ENCODE measurements at regions not wholly inside any gene's neighbourhood (a gene's known extent, or its start where the extent isn't known, plus 50 kb on each side); places are given as distances from the start of the nearest gene placed in this dataset.

DNA sequence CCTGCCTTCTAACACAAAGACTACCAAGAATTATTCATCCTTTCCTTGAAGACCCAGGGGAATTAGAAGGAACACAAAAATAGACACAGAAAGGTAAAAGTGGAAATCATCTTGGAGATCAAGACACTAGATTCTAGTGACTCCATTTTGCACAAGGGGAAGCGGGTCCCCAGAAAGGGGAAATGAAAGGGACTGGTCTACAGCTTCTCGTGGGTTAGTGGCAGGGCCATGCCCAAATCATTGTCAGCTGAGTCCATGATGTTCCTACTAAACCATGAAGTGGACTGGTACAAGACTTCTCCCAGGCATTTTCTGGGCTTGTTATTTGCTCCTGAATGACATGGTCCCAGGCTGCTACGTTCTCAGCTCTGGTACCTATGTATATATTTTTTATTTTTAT, 230.7 kb upstream of the TPRG1 start (continued):
- TF ChIP-seq, protein P1, sequence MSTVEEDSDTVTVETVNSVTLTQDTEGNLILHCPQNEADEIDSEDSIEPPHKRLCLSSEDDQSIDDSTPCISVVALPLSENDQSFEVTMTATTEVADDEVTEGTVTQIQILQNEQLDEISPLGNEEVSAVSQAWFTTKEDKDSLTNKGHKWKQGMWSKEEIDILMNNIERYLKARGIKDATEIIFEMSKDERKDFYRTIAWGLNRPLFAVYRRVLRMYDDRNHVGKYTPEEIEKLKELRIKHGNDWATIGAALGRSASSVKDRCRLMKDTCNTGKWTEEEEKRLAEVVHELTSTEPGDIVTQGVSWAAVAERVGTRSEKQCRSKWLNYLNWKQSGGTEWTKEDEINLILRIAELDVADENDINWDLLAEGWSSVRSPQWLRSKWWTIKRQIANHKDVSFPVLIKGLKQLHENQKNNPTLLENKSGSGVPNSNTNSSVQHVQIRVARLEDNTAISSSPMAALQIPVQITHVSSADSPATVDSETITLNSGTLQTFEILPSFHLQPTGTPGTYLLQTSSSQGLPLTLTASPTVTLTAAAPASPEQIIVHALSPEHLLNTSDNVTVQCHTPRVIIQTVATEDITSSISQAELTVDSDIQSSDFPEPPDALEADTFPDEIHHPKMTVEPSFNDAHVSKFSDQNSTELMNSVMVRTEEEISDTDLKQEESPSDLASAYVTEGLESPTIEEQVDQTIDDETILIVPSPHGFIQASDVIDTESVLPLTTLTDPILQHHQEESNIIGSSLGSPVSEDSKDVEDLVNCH (CRISPR knock-in tag; IDR thresholded peaks at IDR 0.05), result no peak
- no peak for TF ChIP-seq ZSCAN30 (CRISPR knock-in tag; IDR thresholded peaks at IDR 0.05)
- TF ChIP-seq MAFG (CRISPR knock-in tag; IDR thresholded peaks at IDR 0.05), result no peak
- no peak for TF ChIP-seq ZNF530 (CRISPR knock-in tag; IDR thresholded peaks at IDR 0.05; ENCODE audit: low read depth)

DNA sequence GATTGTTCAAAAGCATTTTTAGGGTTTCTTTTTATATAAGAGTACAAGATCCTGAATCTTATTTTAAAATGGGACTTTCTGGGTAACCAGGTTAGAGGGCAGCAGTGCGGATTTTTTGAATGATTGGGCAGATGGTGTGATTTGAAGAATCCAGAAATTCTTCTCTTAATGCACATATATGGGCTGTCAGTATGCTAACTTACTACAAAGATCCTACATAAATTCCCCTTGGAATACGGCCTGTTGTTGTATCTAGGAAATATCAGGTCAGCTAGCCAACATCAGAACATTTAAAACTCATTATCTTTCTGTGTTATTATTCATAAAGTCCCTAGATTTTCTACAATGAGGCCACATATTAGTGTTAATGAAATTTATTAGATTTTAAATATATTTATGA, 229.6 kb upstream of the TPRG1 start:
- intact Hi-C loops (cut with micrococcal nuclease; ENCODE audit: unreplicated experiment) (no loop called here), in situ Hi-C loops (cut with HindIII; ENCODE audit: extremely low pct_ligation_motif_present, low pct_unique_long_range_greater_than_20kb) (no loop called here)
- Histone ChIP-seq H2AFZ (ENCODE audit: low read length) (no peak overlapping the region), H3K79me2 (ENCODE audit: insufficient read depth, low read length) (no peaks in the 10 kb centered on the region), H3K27me3 (ENCODE audit: control insufficient read depth in 1 of 2, insufficient read depth in 2 of 2, low read length in 2 of 2) (no peaks in the 10 kb centered on the region), H3K4me1 (ENCODE audit: insufficient read depth, low read length) (peaks cover 4% of the 10 kb centered on the region; the same call in 1 of the 2 replicates), H4K20me1 (ENCODE audit: insufficient read depth, low read length) (no peaks in the 10 kb centered on the region), H3K27ac (ENCODE audit: extremely low read length, insufficient read depth, low read length) (no peak overlapping the region), H3K9me3 (ENCODE audit: low read length) (no peaks in the 10 kb centered on the region), H3K4me3 (replicated peaks in 1 of 3; ENCODE audit: insufficient read depth in 1 of 3, low read depth in 2 of 3, low read length in 3 of 3) (no peak overlapping the region), H3K4me2 (ENCODE audit: low read depth, low read length) (no peak overlapping the region), H3K9ac (ENCODE audit: insufficient read depth, low read depth, low read length) (no peak overlapping the region), H3K36me3 (replicated peaks in 1 of 2; ENCODE audit: control insufficient read depth in 1 of 2, insufficient read depth in 2 of 2, low read length in 2 of 2) (no peaks in the 10 kb centered on the region)
- BruUV-seq (replicated peaks), result no TSS peak
- ChIA-PET POLR2A (no interaction called here), CTCF (ENCODE audit: low intra/inter-chr PET ratio, low total read pairs) (no interaction called here)
- WGBS (ENCODE audit: low lambda C conversion rate), result 98% methylated on average over 2 of the region's 2 CpGs
- ATAC-seq (no peak), FAIRE-seq (no peak), DNase-seq (ENCODE audit: low spot score) (no peak)
- TF ChIP-seq, protein P2, sequence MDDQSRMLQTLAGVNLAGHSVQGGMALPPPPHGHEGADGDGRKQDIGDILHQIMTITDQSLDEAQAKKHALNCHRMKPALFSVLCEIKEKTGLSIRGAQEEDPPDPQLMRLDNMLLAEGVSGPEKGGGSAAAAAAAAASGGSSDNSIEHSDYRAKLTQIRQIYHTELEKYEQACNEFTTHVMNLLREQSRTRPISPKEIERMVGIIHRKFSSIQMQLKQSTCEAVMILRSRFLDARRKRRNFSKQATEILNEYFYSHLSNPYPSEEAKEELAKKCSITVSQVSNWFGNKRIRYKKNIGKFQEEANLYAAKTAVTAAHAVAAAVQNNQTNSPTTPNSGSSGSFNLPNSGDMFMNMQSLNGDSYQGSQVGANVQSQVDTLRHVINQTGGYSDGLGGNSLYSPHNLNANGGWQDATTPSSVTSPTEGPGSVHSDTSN (CRISPR knock-in tag; IDR thresholded peaks at IDR 0.05; ENCODE audit: borderline replicate concordance), result no peak
- TF ChIP-seq SP4 (CRISPR knock-in tag; IDR thresholded peaks at IDR 0.05) (no peak), ZSCAN30 (CRISPR knock-in tag; IDR thresholded peaks at IDR 0.05) (no peak), NFRKB (IDR thresholded peaks at IDR 0.05) (no peak), HNRNPLL (IDR thresholded peaks at IDR 0.05; ENCODE audit: low read depth, low read length, poor library complexity, severe bottlenecking) (no peak), TP53 (CRISPR knock-in tag; conservative IDR thresholded peaks at IDR 0.05) (no peak), NFE2L2 (IDR thresholded peaks at IDR 0.05; ENCODE audit: low read length) (no peak), ZNF160 (CRISPR knock-in tag; IDR thresholded peaks at IDR 0.05) (no peak)
- TF ChIP-seq, protein P3, sequence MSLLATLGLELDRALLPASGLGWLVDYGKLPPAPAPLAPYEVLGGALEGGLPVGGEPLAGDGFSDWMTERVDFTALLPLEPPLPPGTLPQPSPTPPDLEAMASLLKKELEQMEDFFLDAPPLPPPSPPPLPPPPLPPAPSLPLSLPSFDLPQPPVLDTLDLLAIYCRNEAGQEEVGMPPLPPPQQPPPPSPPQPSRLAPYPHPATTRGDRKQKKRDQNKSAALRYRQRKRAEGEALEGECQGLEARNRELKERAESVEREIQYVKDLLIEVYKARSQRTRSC (CRISPR knock-in tag; IDR thresholded peaks at IDR 0.05; ENCODE audit: low read depth), result no peak
- TF ChIP-seq, protein P4, sequence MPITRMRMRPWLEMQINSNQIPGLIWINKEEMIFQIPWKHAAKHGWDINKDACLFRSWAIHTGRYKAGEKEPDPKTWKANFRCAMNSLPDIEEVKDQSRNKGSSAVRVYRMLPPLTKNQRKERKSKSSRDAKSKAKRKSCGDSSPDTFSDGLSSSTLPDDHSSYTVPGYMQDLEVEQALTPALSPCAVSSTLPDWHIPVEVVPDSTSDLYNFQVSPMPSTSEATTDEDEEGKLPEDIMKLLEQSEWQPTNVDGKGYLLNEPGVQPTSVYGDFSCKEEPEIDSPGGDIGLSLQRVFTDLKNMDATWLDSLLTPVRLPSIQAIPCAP (CRISPR knock-in tag; IDR thresholded peaks at IDR 0.05; ENCODE audit: low read depth), result no peak
- TF ChIP-seq, protein P5, sequence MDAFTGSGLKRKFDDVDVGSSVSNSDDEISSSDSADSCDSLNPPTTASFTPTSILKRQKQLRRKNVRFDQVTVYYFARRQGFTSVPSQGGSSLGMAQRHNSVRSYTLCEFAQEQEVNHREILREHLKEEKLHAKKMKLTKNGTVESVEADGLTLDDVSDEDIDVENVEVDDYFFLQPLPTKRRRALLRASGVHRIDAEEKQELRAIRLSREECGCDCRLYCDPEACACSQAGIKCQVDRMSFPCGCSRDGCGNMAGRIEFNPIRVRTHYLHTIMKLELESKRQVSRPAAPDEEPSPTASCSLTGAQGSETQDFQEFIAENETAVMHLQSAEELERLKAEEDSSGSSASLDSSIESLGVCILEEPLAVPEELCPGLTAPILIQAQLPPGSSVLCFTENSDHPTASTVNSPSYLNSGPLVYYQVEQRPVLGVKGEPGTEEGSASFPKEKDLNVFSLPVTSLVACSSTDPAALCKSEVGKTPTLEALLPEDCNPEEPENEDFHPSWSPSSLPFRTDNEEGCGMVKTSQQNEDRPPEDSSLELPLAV (CRISPR knock-in tag; conservative IDR thresholded peaks at IDR 0.05; ENCODE audit: low read depth), result no peak
- TF ChIP-seq, protein P6, sequence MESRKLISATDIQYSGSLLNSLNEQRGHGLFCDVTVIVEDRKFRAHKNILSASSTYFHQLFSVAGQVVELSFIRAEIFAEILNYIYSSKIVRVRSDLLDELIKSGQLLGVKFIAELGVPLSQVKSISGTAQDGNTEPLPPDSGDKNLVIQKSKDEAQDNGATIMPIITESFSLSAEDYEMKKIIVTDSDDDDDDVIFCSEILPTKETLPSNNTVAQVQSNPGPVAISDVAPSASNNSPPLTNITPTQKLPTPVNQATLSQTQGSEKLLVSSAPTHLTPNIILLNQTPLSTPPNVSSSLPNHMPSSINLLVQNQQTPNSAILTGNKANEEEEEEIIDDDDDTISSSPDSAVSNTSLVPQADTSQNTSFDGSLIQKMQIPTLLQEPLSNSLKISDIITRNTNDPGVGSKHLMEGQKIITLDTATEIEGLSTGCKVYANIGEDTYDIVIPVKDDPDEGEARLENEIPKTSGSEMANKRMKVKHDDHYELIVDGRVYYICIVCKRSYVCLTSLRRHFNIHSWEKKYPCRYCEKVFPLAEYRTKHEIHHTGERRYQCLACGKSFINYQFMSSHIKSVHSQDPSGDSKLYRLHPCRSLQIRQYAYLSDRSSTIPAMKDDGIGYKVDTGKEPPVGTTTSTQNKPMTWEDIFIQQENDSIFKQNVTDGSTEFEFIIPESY (CRISPR knock-in tag; IDR thresholded peaks at IDR 0.05), result no peak
